Neutrophil (primary cell): ENCODE measurements at regions not wholly inside any gene's neighbourhood (a gene's known extent, or its start where the extent isn't known, plus 50 kb on each side); places are given as distances from the start of the nearest gene placed in this dataset.

Source experiments
- H3K27ac ChIP-seq: fragments of 200-600 bp; sonication (generic); 2 replicates; pipeline ENCODE4 v1.5.1; 2016; ENCODE audit warnings: mild to moderate bottlenecking, moderate library complexity
- H3K27me3 ChIP-seq: fragments of 200-600 bp; sonication (generic); 2 replicates; pipeline ENCODE4 v1.6.0; 2016; ENCODE audit warnings: mild to moderate bottlenecking
- H3K36me3 ChIP-seq: fragments of 200-600 bp; sonication (generic); 2 replicates; pipeline ENCODE4 v1.5.1; 2017
- H3K4me1 ChIP-seq, 2 experiments: fragments of 200-600 bp in 1 of 2; sonication (generic) in 1 of 2; 1 replicate in 1 of 2; 2 replicates in 1 of 2; pipeline versions ENCODE4 v1.5.1 to v1.6.1; 2013 to 2016; ENCODE audit warnings: low read depth in 1 of 2, low read length in 1 of 2, mild to moderate bottlenecking in 1 of 2, moderate library complexity in 1 of 2; ENCODE audit not compliant: control insufficient read depth in 1 of 2, insufficient read depth in 1 of 2
- H3K4me3 ChIP-seq, 2 experiments: fragments of 200-600 bp in 1 of 2; sonication (generic) in 1 of 2; 1 replicate in 1 of 2; 2 replicates in 1 of 2; pipeline ENCODE4 v1.5.1; 2013 to 2016; ENCODE audit warnings: low read depth in 1 of 2, low read length in 1 of 2, mild to moderate bottlenecking in 1 of 2, moderate library complexity in 1 of 2
- H3K9me3 ChIP-seq: fragments of 200-600 bp; sonication (generic); 2 replicates; pipeline ENCODE4 v1.5.1; 2016
- TF ChIP-seq, protein P1 (sequence below): fragments of 200-600 bp; sonication (generic); IDR thresholded peaks from 2 replicates; pipeline ENCODE4 v1.5.1; 2016; ENCODE audit warnings: antibody characterized with exemption

GRCh38 chr18:30342675-30343074 is 699.9 kb downstream of the DSC3 start:
- Histone ChIP-seq H3K27me3 (no peaks in the 10 kb centered on the region), H3K36me3 (no peaks in the 10 kb centered on the region), H3K4me1 (no peaks in the 10 kb centered on the region), H3K4me3 (no peak overlapping the region), H3K9me3 (peaks cover 4% of the 10 kb centered on the region), H3K27ac (no peak overlapping the region)
- TF ChIP-seq, protein P1, sequence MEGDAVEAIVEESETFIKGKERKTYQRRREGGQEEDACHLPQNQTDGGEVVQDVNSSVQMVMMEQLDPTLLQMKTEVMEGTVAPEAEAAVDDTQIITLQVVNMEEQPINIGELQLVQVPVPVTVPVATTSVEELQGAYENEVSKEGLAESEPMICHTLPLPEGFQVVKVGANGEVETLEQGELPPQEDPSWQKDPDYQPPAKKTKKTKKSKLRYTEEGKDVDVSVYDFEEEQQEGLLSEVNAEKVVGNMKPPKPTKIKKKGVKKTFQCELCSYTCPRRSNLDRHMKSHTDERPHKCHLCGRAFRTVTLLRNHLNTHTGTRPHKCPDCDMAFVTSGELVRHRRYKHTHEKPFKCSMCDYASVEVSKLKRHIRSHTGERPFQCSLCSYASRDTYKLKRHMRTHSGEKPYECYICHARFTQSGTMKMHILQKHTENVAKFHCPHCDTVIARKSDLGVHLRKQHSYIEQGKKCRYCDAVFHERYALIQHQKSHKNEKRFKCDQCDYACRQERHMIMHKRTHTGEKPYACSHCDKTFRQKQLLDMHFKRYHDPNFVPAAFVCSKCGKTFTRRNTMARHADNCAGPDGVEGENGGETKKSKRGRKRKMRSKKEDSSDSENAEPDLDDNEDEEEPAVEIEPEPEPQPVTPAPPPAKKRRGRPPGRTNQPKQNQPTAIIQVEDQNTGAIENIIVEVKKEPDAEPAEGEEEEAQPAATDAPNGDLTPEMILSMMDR = no peak

DNA sequence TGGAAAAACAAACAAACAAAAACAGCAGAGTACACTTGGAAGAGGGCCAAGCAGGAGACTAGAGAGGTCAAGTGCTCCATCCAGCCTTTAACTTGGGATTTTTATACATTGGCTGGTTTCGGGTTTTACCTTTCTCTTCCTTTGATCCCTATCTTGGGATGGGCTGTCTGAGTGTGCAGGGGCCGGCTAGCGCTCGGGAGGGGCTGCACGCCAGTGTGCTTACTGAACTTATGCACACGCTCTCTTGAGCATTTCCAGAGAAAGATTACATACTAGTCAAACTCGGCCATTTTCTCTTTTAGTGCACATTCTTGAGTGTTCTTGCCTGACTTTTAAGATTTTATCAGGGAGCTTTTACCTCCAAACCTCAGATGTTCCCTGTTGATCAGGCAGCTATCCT is 707.8 kb downstream of the DSC3 start:
- TF ChIP-seq, protein P1 = no peak
- no peak overlapping the region for H3K27ac ChIP-seq
- H3K27me3 ChIP-seq = no peaks in the 10 kb centered on the region
- H3K4me1 ChIP-seq = no peaks in the 10 kb centered on the region
- H3K36me3 ChIP-seq = no peaks in the 10 kb centered on the region
- no peaks in the 10 kb centered on the region for H3K9me3 ChIP-seq
- no peak overlapping the region for H3K4me3 ChIP-seq

DNA sequence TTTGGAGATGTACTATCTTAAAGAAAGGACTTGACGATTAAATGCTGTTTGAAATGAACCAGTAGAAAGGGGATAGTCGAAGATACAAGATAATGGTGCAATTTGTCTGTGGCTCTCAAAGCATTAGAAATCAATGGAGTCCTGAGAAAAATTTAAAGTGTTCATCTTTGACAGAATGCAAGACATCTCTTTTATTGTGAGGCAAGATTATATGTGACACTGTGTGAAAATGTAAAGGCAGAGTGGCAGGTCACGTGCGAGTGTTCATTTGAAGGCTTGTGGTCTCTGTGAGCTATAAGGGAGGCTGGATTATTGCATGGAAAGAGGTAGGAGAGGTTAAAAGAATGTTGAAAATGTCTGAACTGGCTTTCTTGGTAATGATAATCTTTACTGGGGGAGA is 709.2 kb downstream of the DSC3 start:
- Histone ChIP-seq H3K36me3 (no peaks in the 10 kb centered on the region), H3K27me3 (no peaks in the 10 kb centered on the region), H3K27ac (no peak overlapping the region), H3K4me1 (no peaks in the 10 kb centered on the region), H3K9me3 (no peaks in the 10 kb centered on the region), H3K4me3 (no peak overlapping the region)
- TF ChIP-seq, protein P1 = no peak

DNA sequence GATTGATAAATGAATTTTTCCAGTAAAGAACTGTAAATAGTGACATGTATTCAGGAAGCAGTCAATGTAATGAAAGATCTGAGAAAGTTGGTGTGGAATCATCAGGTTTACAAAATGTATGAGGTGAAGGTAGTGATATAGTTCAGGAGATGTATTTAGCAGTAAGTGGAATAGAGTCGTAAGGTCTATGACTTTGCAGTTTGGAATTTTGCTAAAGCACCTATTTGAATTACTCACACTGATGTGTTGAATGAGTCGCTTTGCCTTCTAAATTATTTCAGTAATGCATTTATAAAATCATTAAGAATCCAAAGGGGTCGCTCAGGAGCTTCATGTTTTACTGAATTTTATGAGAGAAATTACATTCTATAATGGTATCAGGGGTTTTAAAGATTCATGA is 713.7 kb downstream of the DSC3 start:
- Histone ChIP-seq H3K27ac (no peak overlapping the region), H3K4me1 (no peaks in the 10 kb centered on the region), H3K9me3 (no peaks in the 10 kb centered on the region), H3K36me3 (no peaks in the 10 kb centered on the region), H3K27me3 (no peaks in the 10 kb centered on the region), H3K4me3 (no peak overlapping the region)
- TF ChIP-seq, protein P1 = no peak

DNA sequence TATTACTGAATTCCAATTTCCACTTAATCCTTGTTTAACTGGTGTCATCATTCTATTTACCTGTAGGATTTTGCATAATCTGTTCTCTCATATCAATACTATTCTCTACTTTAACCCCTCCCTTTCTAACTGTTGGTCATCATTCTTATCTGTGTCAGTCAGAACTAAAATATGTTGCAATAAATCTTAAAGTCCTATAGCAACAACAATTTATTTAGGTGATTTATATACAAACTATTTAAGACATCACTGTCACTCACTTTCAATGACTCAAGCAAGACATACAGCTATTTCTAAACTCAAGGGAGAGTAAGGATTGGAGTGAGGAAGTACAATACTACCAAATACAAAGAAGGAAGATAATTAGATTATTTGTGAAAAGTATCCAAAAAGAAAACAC is 740.4 kb downstream of the DSC3 start:
- Histone ChIP-seq H3K36me3 (no peaks in the 10 kb centered on the region), H3K9me3 (no peaks in the 10 kb centered on the region), H3K4me1 (no peaks in the 10 kb centered on the region), H3K27ac (no peak overlapping the region), H3K27me3 (no peaks in the 10 kb centered on the region), H3K4me3 (no peak overlapping the region)
- TF ChIP-seq, protein P1 = no peak

GRCh38 chr18:30298769-30299168 is 743.8 kb downstream of the DSC3 start:
- no peaks in the 10 kb centered on the region for H3K9me3 ChIP-seq
- no peak overlapping the region for H3K27ac ChIP-seq
- no peak overlapping the region for H3K4me3 ChIP-seq
- TF ChIP-seq, protein P1 = no peak
- no peaks in the 10 kb centered on the region for H3K27me3 ChIP-seq
- no peaks in the 10 kb centered on the region for H3K36me3 ChIP-seq
- no peaks in the 10 kb centered on the region for H3K4me1 ChIP-seq
